Astrocyte (in vitro differentiated cells and primary cell): ENCODE measurements at regions not wholly inside any gene's neighbourhood (a gene's known extent, or its start where the extent isn't known, plus 50 kb on each side); places are given as distances from the start of the nearest gene placed in this dataset.

ENCODE experiments used
- EZH2 ChIP-seq: IDR thresholded peaks from 2 replicates; pipeline ENCODE4 v1.6.1; 2012; ENCODE audit warnings: mild to moderate bottlenecking, low read length, inconsistent platforms; ENCODE audit not compliant: insufficient read depth
- TF ChIP-seq, protein P1 (sequence below): IDR thresholded peaks from 2 replicates; pipeline ENCODE4 v1.5.1; 2011; ENCODE audit warnings: low read depth, mild to moderate bottlenecking, inconsistent platforms, low read length, moderate library complexity; ENCODE audit not compliant: insufficient read depth

DNA sequence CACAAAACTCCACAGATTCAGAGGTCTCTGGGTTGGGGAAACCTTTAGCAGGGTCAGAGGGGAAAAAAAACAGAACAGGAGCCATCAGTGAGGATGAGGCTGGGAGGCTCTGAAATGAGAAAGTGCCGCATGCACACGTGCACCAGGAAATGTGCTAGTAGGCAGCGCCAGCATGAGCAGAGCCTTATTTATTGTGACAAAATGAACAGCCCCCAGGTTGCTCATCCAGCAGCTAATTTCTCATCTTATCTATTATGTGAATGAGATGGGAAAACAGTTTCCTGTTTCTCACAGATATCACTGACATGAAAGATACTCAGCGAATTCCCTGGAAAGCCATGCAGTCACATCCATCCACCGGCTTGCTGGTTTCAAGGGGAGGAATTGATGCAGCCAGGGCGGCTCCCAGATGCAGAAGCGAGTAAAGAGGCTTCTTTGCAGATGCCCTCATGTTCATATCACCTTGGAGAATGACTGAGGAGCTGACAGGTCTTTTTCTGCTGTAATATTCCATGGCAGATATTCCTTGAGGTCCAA, 176.1 kb downstream of the MBOAT1 start:
- TF ChIP-seq, protein P1, sequence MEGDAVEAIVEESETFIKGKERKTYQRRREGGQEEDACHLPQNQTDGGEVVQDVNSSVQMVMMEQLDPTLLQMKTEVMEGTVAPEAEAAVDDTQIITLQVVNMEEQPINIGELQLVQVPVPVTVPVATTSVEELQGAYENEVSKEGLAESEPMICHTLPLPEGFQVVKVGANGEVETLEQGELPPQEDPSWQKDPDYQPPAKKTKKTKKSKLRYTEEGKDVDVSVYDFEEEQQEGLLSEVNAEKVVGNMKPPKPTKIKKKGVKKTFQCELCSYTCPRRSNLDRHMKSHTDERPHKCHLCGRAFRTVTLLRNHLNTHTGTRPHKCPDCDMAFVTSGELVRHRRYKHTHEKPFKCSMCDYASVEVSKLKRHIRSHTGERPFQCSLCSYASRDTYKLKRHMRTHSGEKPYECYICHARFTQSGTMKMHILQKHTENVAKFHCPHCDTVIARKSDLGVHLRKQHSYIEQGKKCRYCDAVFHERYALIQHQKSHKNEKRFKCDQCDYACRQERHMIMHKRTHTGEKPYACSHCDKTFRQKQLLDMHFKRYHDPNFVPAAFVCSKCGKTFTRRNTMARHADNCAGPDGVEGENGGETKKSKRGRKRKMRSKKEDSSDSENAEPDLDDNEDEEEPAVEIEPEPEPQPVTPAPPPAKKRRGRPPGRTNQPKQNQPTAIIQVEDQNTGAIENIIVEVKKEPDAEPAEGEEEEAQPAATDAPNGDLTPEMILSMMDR: no peak
- TF ChIP-seq EZH2: no peak
